Left lung (tissue), 4 donors: ENCODE measurements at regions not wholly inside any gene's neighbourhood (a gene's known extent, or its start where the extent isn't known, plus 50 kb on each side); places are given as distances from the start of the nearest gene placed in this dataset.
"Not testable (repeated sequence)": the region's sequence is repeated elsewhere in the genome, so short reads cannot be mapped to it uniquely, and the experiment has no call there.

Source experiments
- ATAC-seq: fragments of 200-7000 bp; cut with Tn5 transposase; one replicate; pipeline ENCODE4 v1.9.1; 2020; ENCODE audit warnings: moderate library complexity
- DNase-seq, 4 donors: peaks; one replicate each; pipeline ENCODE4 v3.0.0-alpha.2; 2013 to 2020
- H3K27ac ChIP-seq, 2 donors: fragments of 200-600 bp; sonication (generic) in 1 of 2; one replicate each; pipeline versions ENCODE4 v1.5.0 to v1.8.0; 2020 to 2021
- H3K27me3 ChIP-seq, 2 donors: fragments of 200-600 bp; sonication (generic) in 1 of 2; one replicate each; pipeline versions ENCODE4 v1.5.0 to v1.8.0; 2020 to 2021
- H3K36me3 ChIP-seq, 2 donors: fragments of 200-600 bp; sonication (generic) in 1 of 2; one replicate each; pipeline versions ENCODE4 v1.5.0 to v1.8.0; 2020 to 2021
- H3K4me1 ChIP-seq, 2 donors: fragments of 200-600 bp; one replicate each; pipeline ENCODE4 v1.8.0; 2021
- H3K4me3 ChIP-seq, 2 donors: fragments of 200-600 bp; sonication (generic) in 1 of 2; one replicate each; pipeline versions ENCODE4 v1.5.0 to v1.8.0; 2020 to 2021; ENCODE audit warnings: mild to moderate bottlenecking in 1 of 2
- H3K9me3 ChIP-seq, 2 donors: fragments of 200-600 bp; sonication (generic) in 1 of 2; one replicate each; pipeline versions ENCODE4 v1.5.0 to v1.8.0; 2020 to 2021
- CTCF ChIP-seq, 2 donors: fragments of 200-600 bp; sonication (generic) in 1 of 2; IDR thresholded peaks; one replicate each; pipeline versions ENCODE4 v1.5.0 to v1.8.0; 2021; ENCODE audit warnings: antibody characterized with exemption in 2 of 2
- intact Hi-C, 2 donors: fragments of 100-400 bp; cut with DNase I; formaldehyde crosslinking; loops; one replicate each; pipeline versions ENCODE4 v1.11.2 to v1.14.2; 2022
- donor health status: DM: no; HTN: yes; CAD: no.
- donor health status: DM: no; HTN: no; CAD: no.

- no peaks in the 10 kb centered on the region for H3K36me3 ChIP-seq
- H3K4me3 ChIP-seq = no peak overlapping the region
- intact Hi-C loops = no loop called here
- H3K4me1 ChIP-seq = no peaks in the 10 kb centered on the region
- ATAC-seq (no peak), DNase-seq (no peak)
- H3K27ac ChIP-seq = no peak overlapping the region
- no peak for TF ChIP-seq CTCF (IDR thresholded peaks at IDR 0.05)
- peaks cover 0 to 46% of the 10 kb centered on the region in 2 donors for H3K9me3 ChIP-seq
- no peaks in the 10 kb centered on the region for H3K27me3 ChIP-seq
Measured at GRCh38 chr6:67812125-67812524, 823.0 kb upstream of the ADGRB3 start.

GRCh38 chr6:67811239-67812037 is 823.6 kb upstream of the ADGRB3 start:
- Histone ChIP-seq H3K4me1 (no peaks in the 10 kb centered on the region), H3K36me3 (no peaks in the 10 kb centered on the region), H3K9me3 (peaks cover 0 to 46% of the 10 kb centered on the region in 2 donors), H3K27ac (no peak overlapping the region), H3K4me3 (no peak overlapping the region), H3K27me3 (no peaks in the 10 kb centered on the region)
- DNase-seq (no peak), ATAC-seq (no peak)
- TF ChIP-seq CTCF (IDR thresholded peaks at IDR 0.05) = no peak
- intact Hi-C loops = no loop called here

GRCh38 chr6:67804808-67805207 is 830.3 kb upstream of the ADGRB3 start:
- intact Hi-C loops, DNase-seq, ATAC-seq, H3K27ac ChIP-seq, H3K4me1 ChIP-seq, H3K27me3 ChIP-seq, H3K36me3 ChIP-seq, H3K4me3 ChIP-seq: not testable (repeated sequence)
- H3K9me3 ChIP-seq = peaks cover 0 to 17% of the 10 kb centered on the region in 2 donors

- Histone ChIP-seq H3K4me3 (no peak overlapping the region), H3K9me3 (peaks cover 0 to 28% of the 10 kb centered on the region in 2 donors), H3K36me3 (no peaks in the 10 kb centered on the region), H3K27me3 (no peaks in the 10 kb centered on the region), H3K4me1 (no peaks in the 10 kb centered on the region), H3K27ac (no peak overlapping the region)
- intact Hi-C loops = no loop called here
- DNase-seq (no peak), ATAC-seq (no peak)
- no peak for TF ChIP-seq CTCF (IDR thresholded peaks at IDR 0.05)
Measured at GRCh38 chr6:67802771-67803170, 832.3 kb upstream of the ADGRB3 start.

- no peak for TF ChIP-seq CTCF (IDR thresholded peaks at IDR 0.05)
- DNase-seq (no peak), ATAC-seq (no peak)
- Histone ChIP-seq H3K9me3 (peaks cover 0 to 3% of the 10 kb centered on the region in 2 donors), H3K27ac (no peak overlapping the region), H3K27me3 (no peaks in the 10 kb centered on the region), H3K4me1 (no peaks in the 10 kb centered on the region), H3K36me3 (no peaks in the 10 kb centered on the region), H3K4me3 (no peak overlapping the region)
- intact Hi-C loops = no loop called here
Measured at GRCh38 chr6:67792996-67793395, 842.1 kb upstream of the ADGRB3 start.

GRCh38 chr6:67790569-67790968 is 844.5 kb upstream of the ADGRB3 start:
- DNase-seq (no peak), ATAC-seq (no peak)
- H3K4me3 ChIP-seq = no peak overlapping the region
- H3K27ac ChIP-seq = no peak overlapping the region
- H3K27me3 ChIP-seq = no peaks in the 10 kb centered on the region
- H3K9me3 ChIP-seq = no peaks in the 10 kb centered on the region
- no peak for TF ChIP-seq CTCF (IDR thresholded peaks at IDR 0.05)
- H3K4me1 ChIP-seq = no peaks in the 10 kb centered on the region
- H3K36me3 ChIP-seq = no peaks in the 10 kb centered on the region
- intact Hi-C loops = no loop called here

GRCh38 chr6:67787119-67787518 is 848.0 kb upstream of the ADGRB3 start:
- H3K36me3 ChIP-seq, H3K4me1 ChIP-seq, DNase-seq, ATAC-seq, H3K27me3 ChIP-seq, intact Hi-C loops, H3K4me3 ChIP-seq, H3K9me3 ChIP-seq, H3K27ac ChIP-seq: not testable (repeated sequence)
